GM08714 (cell line): ENCODE measurements at regions not wholly inside any gene's neighbourhood (a gene's known extent, or its start where the extent isn't known, plus 50 kb on each side); places are given as distances from the start of the nearest gene placed in this dataset.

Experiments used
- H3K4me3 ChIP-seq: fragments of 200-500 bp; sonication (Bioruptor generic); 2 replicates; pipeline ENCODE4 v1.5.1; 2014; ENCODE audit warnings: mild to moderate bottlenecking, low read length, inconsistent platforms
- ZNF274 ChIP-seq: IDR thresholded peaks from 2 replicates; pipeline ENCODE4 v1.6.1; 2012; ENCODE audit warnings: mild to moderate bottlenecking, low read depth, low read length

- TF ChIP-seq ZNF274 = no peak
Measured at GRCh38 chr9:118987167-118987566, 382.1 kb downstream of the BRINP1 start.

GRCh38 chr9:118990949-118991348 is 378.3 kb downstream of the BRINP1 start:
- TF ChIP-seq ZNF274 = no peak
- H3K4me3 ChIP-seq = no peak overlapping the region

More at GRCh38 chr9:118987167-118987566, 382.1 kb downstream of the BRINP1 start:
- no peak overlapping the region for H3K4me3 ChIP-seq

- no peak overlapping the region for H3K4me3 ChIP-seq
- no peak for TF ChIP-seq ZNF274
Measured at GRCh38 chr9:118991366-118992285, 377.6 kb downstream of the BRINP1 start.

GRCh38 chr9:118992813-118993794 is 376.1 kb downstream of the BRINP1 start:
- no peak for TF ChIP-seq ZNF274
- H3K4me3 ChIP-seq = no peak overlapping the region

GRCh38 chr9:118993965-118994364 is 375.3 kb downstream of the BRINP1 start:
- H3K4me3 ChIP-seq = no peak overlapping the region
- no peak for TF ChIP-seq ZNF274

GRCh38 chr9:119002491-119002890 is 366.7 kb downstream of the BRINP1 start:
- no peak overlapping the region for H3K4me3 ChIP-seq
- no peak for TF ChIP-seq ZNF274

GRCh38 chr9:119003201-119003611 is 366.0 kb downstream of the BRINP1 start:
- no peak overlapping the region for H3K4me3 ChIP-seq
- no peak for TF ChIP-seq ZNF274

GRCh38 chr9:119003882-119004617 is 365.2 kb downstream of the BRINP1 start:
- no peak for TF ChIP-seq ZNF274
- no peak overlapping the region for H3K4me3 ChIP-seq

- TF ChIP-seq ZNF274 = no peak
- H3K4me3 ChIP-seq = no peak overlapping the region
Measured at GRCh38 chr9:119004618-119004990, 364.6 kb downstream of the BRINP1 start.

GRCh38 chr9:119005162-119005561 is 364.1 kb downstream of the BRINP1 start:
- TF ChIP-seq ZNF274 = no peak

GRCh38 chr9:119009249-119009648 is 360.0 kb downstream of the BRINP1 start:
- H3K4me3 ChIP-seq = no peak overlapping the region

More at GRCh38 chr9:119005162-119005561, 364.1 kb downstream of the BRINP1 start:
- no peak overlapping the region for H3K4me3 ChIP-seq

GRCh38 chr9:119020284-119020683 is 349.0 kb downstream of the BRINP1 start:
- no peak for TF ChIP-seq ZNF274

More at GRCh38 chr9:119009249-119009648, 360.0 kb downstream of the BRINP1 start:
- no peak for TF ChIP-seq ZNF274

GRCh38 chr9:119020730-119021333 is 348.4 kb downstream of the BRINP1 start:
- no peak for TF ChIP-seq ZNF274
- no peak overlapping the region for H3K4me3 ChIP-seq

More at GRCh38 chr9:119020284-119020683, 349.0 kb downstream of the BRINP1 start:
- no peak overlapping the region for H3K4me3 ChIP-seq
